BE2C (cell line): ENCODE measurements at regions not wholly inside any gene's neighbourhood (a gene's known extent, or its start where the extent isn't known, plus 50 kb on each side); places are given as distances from the start of the nearest gene placed in this dataset.

Experiments used
- DNase-seq: peaks from one replicate; pipeline ENCODE4 v3.0.0-alpha.2; 2020
- H3K27me3 ChIP-seq: fragments of 250-450 bp; sonication (Bioruptor Pico); 2 replicates; pipeline ENCODE4 v1.5.1; 2020; ENCODE audit warnings: mild to moderate bottlenecking
- H3K36me3 ChIP-seq: fragments of 250-450 bp; sonication (Bioruptor Pico); 2 replicates; pipeline ENCODE4 v1.5.1; 2020; ENCODE audit warnings: mild to moderate bottlenecking
- H3K4me1 ChIP-seq: fragments of 250-450 bp; sonication (Bioruptor Pico); 2 replicates; pipeline ENCODE4 v1.5.1; 2020
- H3K4me3 ChIP-seq: 2 replicates; pipeline ENCODE4 v1.5.1; 2011; ENCODE audit warnings: low read depth, low read length
- H3K9me3 ChIP-seq: fragments of 250-450 bp; sonication (Bioruptor Pico); 2 replicates; pipeline ENCODE4 v1.5.1; 2020
- CTCF ChIP-seq: IDR thresholded peaks from 2 replicates; pipeline ENCODE4 v1.5.1; 2012; ENCODE audit warnings: mild to moderate bottlenecking, low read depth, low read length

GRCh38 chr7:20064974-20065862 is 152.0 kb downstream of the MACC1 start:
- Histone ChIP-seq H3K9me3 (0 out of 2 replicates have a peak, but pooled peaks cover 4% of the 10 kb centered on the region), H3K4me3 (no peak overlapping the region), H3K27me3 (no peaks in the 10 kb centered on the region), H3K4me1 (no peaks in the 10 kb centered on the region), H3K36me3 (no peaks in the 10 kb centered on the region)
- no peak for TF ChIP-seq CTCF
- DNase-seq, result no peak

- H3K36me3 ChIP-seq, result no peaks in the 10 kb centered on the region
- DNase-seq, result no peak
- no peak for TF ChIP-seq CTCF
These were observed 152.8 kb downstream of the MACC1 start for GRCh38 chr7:20064181-20064970.

GRCh38 chr7:20063644-20064043 is 153.5 kb downstream of the MACC1 start:
- Histone ChIP-seq H3K4me3 (no peak overlapping the region), H3K36me3 (no peaks in the 10 kb centered on the region), H3K9me3 (0 out of 2 replicates have a peak, but pooled peaks cover 4% of the 10 kb centered on the region), H3K4me1 (no peaks in the 10 kb centered on the region), H3K27me3 (no peaks in the 10 kb centered on the region; the same call in 1 of the 2 replicates)
- no peak for DNase-seq
- no peak for TF ChIP-seq CTCF

More at GRCh38 chr7:20064181-20064970, 152.8 kb downstream of the MACC1 start:
- Histone ChIP-seq H3K4me3 (no peak overlapping the region), H3K4me1 (no peaks in the 10 kb centered on the region), H3K27me3 (no peaks in the 10 kb centered on the region), H3K9me3 (0 out of 2 replicates have a peak, but pooled peaks cover 4% of the 10 kb centered on the region)

- Histone ChIP-seq H3K4me1 (no peaks in the 10 kb centered on the region), H3K9me3 (0 out of 2 replicates have a peak, but pooled peaks cover 4% of the 10 kb centered on the region), H3K27me3 (no peaks in the 10 kb centered on the region; the same call in 1 of the 2 replicates), H3K4me3 (no peak overlapping the region), H3K36me3 (no peaks in the 10 kb centered on the region)
- DNase-seq, result no peak
- TF ChIP-seq CTCF, result no peak
These were observed 154.3 kb downstream of the MACC1 start for GRCh38 chr7:20062932-20063331.

- no peaks in the 10 kb centered on the region for H3K36me3 ChIP-seq
- no peaks in the 10 kb centered on the region for H3K4me1 ChIP-seq
- no peaks in the 10 kb centered on the region; the same call in none of the 2 replicates for H3K27me3 ChIP-seq
- no peaks in the 10 kb centered on the region for H3K9me3 ChIP-seq
- TF ChIP-seq CTCF, result no peak
- H3K4me3 ChIP-seq, result no peak overlapping the region
- DNase-seq, result no peak
These were observed 163.7 kb downstream of the MACC1 start for GRCh38 chr7:20053334-20054104.
